ENCODE measurements at regions not wholly inside any gene's neighbourhood (a gene's known extent, or its start where the extent isn't known, plus 50 kb on each side); places are given as distances from the start of the nearest gene placed in this dataset.
"Not testable (repeated sequence)": the region's sequence is repeated elsewhere in the genome, so short reads cannot be mapped to it uniquely, and the experiment has no call there.

DNA sequence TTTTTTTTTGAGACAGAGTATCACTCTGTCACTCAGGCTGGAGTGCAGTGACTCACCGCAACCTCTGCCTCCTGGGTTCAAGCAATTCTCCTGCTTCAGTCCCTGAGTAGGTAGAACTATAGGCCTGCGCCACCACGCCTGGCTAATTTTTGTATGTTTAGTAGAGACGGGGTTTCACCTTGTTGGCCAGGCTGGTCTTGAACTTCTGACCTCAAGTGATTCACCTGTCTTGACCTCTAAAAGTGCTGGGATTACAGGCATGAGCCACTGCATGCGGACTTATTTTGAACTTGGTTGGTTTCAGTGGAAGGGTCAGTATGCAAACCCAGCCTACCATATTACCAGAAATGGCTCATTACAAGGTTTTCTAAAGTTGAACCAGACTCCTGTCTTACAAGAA is 61.6 kb upstream of the GBA3 start:
- H3K27me3 ChIP-seq; DNase-seq; H3K27ac ChIP-seq; ATAC-seq; H3K36me3 ChIP-seq; H3K4me1 ChIP-seq; intact Hi-C loops (cut with DNase I); H3K4me3 ChIP-seq; H3K9me3 ChIP-seq: not testable (repeated sequence)

- Histone ChIP-seq H3K27me3 (no peaks in the 10 kb centered on the region), H3K36me3 (no peaks in the 10 kb centered on the region), H3K4me3 (no peak overlapping the region), H3K9me3 (no peaks in the 10 kb centered on the region), H3K4me1 (no peaks in the 10 kb centered on the region), H3K27ac (no peak overlapping the region)
- ATAC-seq (no peak), DNase-seq (no peak)
- TF ChIP-seq CTCF (IDR thresholded peaks at IDR 0.05), result no peak
- intact Hi-C loops (cut with DNase I), result no loop called here
Observed at GRCh38 chr4:22634541-22635181, 58.1 kb upstream of the GBA3 start.

- H3K4me1 ChIP-seq; ATAC-seq; DNase-seq; H3K36me3 ChIP-seq; H3K4me3 ChIP-seq; intact Hi-C loops (cut with DNase I); H3K27me3 ChIP-seq; H3K27ac ChIP-seq; H3K9me3 ChIP-seq: not testable (repeated sequence)
Observed at GRCh38 chr4:22635182-22635549, 57.6 kb upstream of the GBA3 start.

- H3K4me3 ChIP-seq, result no peak overlapping the region
- H3K27ac ChIP-seq, result no peak overlapping the region
- no peak for TF ChIP-seq CTCF (IDR thresholded peaks at IDR 0.05)
- no peak for ATAC-seq
- H3K4me1 ChIP-seq, result no peaks in the 10 kb centered on the region
- no peak for DNase-seq
- no peaks in the 10 kb centered on the region for H3K9me3 ChIP-seq
- H3K36me3 ChIP-seq, result no peaks in the 10 kb centered on the region
- intact Hi-C loops (cut with DNase I), result no loop called here
- H3K27me3 ChIP-seq, result no peaks in the 10 kb centered on the region
Observed at GRCh38 chr4:22635692-22636091, 57.0 kb upstream of the GBA3 start.

GRCh38 chr4:22637306-22637705 is 55.4 kb upstream of the GBA3 start:
- intact Hi-C loops (cut with DNase I), result no loop called here
- ATAC-seq, result no peak
- no peak for TF ChIP-seq CTCF (IDR thresholded peaks at IDR 0.05)

More at GRCh38 chr4:22637306-22637705, 55.4 kb upstream of the GBA3 start:
- Histone ChIP-seq H3K27ac (no peak overlapping the region), H3K9me3 (no peaks in the 10 kb centered on the region), H3K27me3 (no peaks in the 10 kb centered on the region), H3K4me1 (no peaks in the 10 kb centered on the region), H3K36me3 (no peaks in the 10 kb centered on the region), H3K4me3 (no peak overlapping the region)
- no peak for DNase-seq

Measured in upper lobe of right lung (tissue), 1 donor.